ENCODE measurements at regions not wholly inside any gene's neighbourhood (a gene's known extent, or its start where the extent isn't known, plus 50 kb on each side); places are given as distances from the start of the nearest gene placed in this dataset.

GRCh38 chr2:239725551-239725890 lies 299.6 kb downstream of the NDUFA10 start:
- Histone ChIP-seq H3K79me2 (ENCODE audit: control insufficient read depth, insufficient read depth, low read length) (no peaks in the 10 kb centered on the region), H3K4me2 (ENCODE audit: control insufficient read depth, insufficient read depth) (no peak overlapping the region), H3K4me3 (no peak overlapping the region), H3K9me3 (replicated peaks; ENCODE audit: control insufficient read depth, insufficient read depth, low read length) (no peaks in the 10 kb centered on the region), H3K27me3 (replicated peaks in 1 of 2; ENCODE audit: control insufficient read depth in 2 of 2, insufficient read depth in 2 of 2, low read length in 1 of 2) (no peaks in the 10 kb centered on the region; a peak in 1 of 4 replicates), H3K9ac (ENCODE audit: control insufficient read depth, insufficient read depth, low read length) (no peak overlapping the region), H3K27ac (ENCODE audit: control insufficient read depth, insufficient read depth) (no peak overlapping the region), H2AFZ (ENCODE audit: control insufficient read depth, low read depth, low read length) (no peak overlapping the region), H4K20me1 (ENCODE audit: control insufficient read depth, insufficient read depth) (no peaks in the 10 kb centered on the region), H3K4me1 (ENCODE audit: control insufficient read depth, insufficient read depth, low read length) (no peaks in the 10 kb centered on the region), H3K36me3 (ENCODE audit: control insufficient read depth in 2 of 2, insufficient read depth in 2 of 2, low read length in 1 of 2) (no peaks in the 10 kb centered on the region)
- ChIA-PET CTCF (no interaction called here), SMC1A (ENCODE audit: uncharacterized antibody, unreplicated experiment) (no interaction called here), POLR2A (no interaction called here), RAD21 (ENCODE audit: unreplicated experiment) (no interaction called here)
- DNase-seq (ENCODE audit: low read depth, low spot score) (no peak), ATAC-seq (no peak), FAIRE-seq (no peak)
- TF ChIP-seq EGR1 (IDR thresholded peaks at IDR 0.05; ENCODE audit: borderline replicate concordance in 1 of 2, low read depth in 2 of 2, low read length in 2 of 2), result no peak
- no peak for TF ChIP-seq E4F1 (IDR thresholded peaks at IDR 0.05; ENCODE audit: borderline replicate concordance, partially characterized antibody)
- no peak for TF ChIP-seq CBFB (IDR thresholded peaks at IDR 0.05; ENCODE audit: low read depth)
- TF ChIP-seq HCFC1 (IDR thresholded peaks at IDR 0.05; ENCODE audit: low read length), result no peak
- no peak for TF ChIP-seq MYB (IDR thresholded peaks at IDR 0.05; ENCODE audit: borderline replicate concordance, low read depth, low read length)
- TF ChIP-seq USF1 (IDR thresholded peaks at IDR 0.05; ENCODE audit: borderline replicate concordance, extremely low read length, insufficient read depth, low read depth, low read length), result no peak
- TF ChIP-seq ZNF384 (IDR thresholded peaks at IDR 0.05; ENCODE audit: borderline replicate concordance, low read depth, low read length), result no peak
- no peak for TF ChIP-seq JUND (IDR thresholded peaks at IDR 0.05; ENCODE audit: low read depth, low read length)
- TF ChIP-seq CBX3 (IDR thresholded peaks at IDR 0.05; ENCODE audit: borderline replicate concordance, low read depth), result no peak
- TF ChIP-seq RB1 (IDR thresholded peaks at IDR 0.05; ENCODE audit: borderline replicate concordance), result no peak
- TF ChIP-seq PKNOX1 (IDR thresholded peaks at IDR 0.05), result no peak
- no peak for TF ChIP-seq ZNF207 (IDR thresholded peaks at IDR 0.05; ENCODE audit: borderline replicate concordance)
- no TSS peak for BruUV-seq (replicated peaks)
- in situ Hi-C loops (cut with MboI), result no loop called here
- intact Hi-C loops (cut with micrococcal nuclease; ENCODE audit: unreplicated experiment), result no loop called here
- WGBS (ENCODE audit: insufficient coverage, insufficient replicate concordance, low lambda C conversion rate, missing lambda C conversion rate), result 49% methylated on average over 7 of the region's 7 CpGs

Measured in GM12878 (cell line).